ENCODE measurements at regions not wholly inside any gene's neighbourhood (a gene's known extent, or its start where the extent isn't known, plus 50 kb on each side); places are given as distances from the start of the nearest gene placed in this dataset.

DNA sequence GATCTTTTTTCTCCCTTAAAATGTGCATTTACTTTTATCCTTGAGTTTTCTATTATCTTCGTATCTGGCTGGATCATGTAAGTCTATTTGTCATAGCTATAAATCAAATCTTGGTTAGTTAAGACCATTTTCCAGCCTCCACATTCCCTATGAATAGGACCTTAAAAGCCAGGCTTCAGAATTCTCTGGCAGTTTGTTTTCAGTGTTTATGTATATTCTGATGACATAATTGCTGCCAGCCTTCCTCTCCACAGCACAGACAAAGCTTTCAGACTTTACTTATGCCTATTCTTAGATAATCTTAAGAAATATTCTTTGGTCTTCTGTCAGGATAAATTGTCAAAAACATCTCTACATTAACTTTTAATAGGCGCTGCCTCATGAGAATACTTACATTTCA, 870.8 kb upstream of the SPRY2 start:
- H3K4me3 ChIP-seq, result no peak overlapping the region
- H3K36me3 ChIP-seq, result no peaks in the 10 kb centered on the region
- no peaks in the 10 kb centered on the region for H3K4me1 ChIP-seq
- no peaks in the 10 kb centered on the region for H3K27me3 ChIP-seq
- TF ChIP-seq, protein P1, sequence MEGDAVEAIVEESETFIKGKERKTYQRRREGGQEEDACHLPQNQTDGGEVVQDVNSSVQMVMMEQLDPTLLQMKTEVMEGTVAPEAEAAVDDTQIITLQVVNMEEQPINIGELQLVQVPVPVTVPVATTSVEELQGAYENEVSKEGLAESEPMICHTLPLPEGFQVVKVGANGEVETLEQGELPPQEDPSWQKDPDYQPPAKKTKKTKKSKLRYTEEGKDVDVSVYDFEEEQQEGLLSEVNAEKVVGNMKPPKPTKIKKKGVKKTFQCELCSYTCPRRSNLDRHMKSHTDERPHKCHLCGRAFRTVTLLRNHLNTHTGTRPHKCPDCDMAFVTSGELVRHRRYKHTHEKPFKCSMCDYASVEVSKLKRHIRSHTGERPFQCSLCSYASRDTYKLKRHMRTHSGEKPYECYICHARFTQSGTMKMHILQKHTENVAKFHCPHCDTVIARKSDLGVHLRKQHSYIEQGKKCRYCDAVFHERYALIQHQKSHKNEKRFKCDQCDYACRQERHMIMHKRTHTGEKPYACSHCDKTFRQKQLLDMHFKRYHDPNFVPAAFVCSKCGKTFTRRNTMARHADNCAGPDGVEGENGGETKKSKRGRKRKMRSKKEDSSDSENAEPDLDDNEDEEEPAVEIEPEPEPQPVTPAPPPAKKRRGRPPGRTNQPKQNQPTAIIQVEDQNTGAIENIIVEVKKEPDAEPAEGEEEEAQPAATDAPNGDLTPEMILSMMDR (IDR thresholded peaks at IDR 0.05), result no peak
- intact Hi-C loops (cut with DNase I), result no loop called here
- H3K9ac ChIP-seq (ENCODE audit: low read depth in 2 of 2, low read length in 2 of 2), result no peak overlapping the region
- no peaks in the 10 kb centered on the region for H3K9me3 ChIP-seq
- no peak for DNase-seq
- H3K27ac ChIP-seq, result no peak overlapping the region

DNA sequence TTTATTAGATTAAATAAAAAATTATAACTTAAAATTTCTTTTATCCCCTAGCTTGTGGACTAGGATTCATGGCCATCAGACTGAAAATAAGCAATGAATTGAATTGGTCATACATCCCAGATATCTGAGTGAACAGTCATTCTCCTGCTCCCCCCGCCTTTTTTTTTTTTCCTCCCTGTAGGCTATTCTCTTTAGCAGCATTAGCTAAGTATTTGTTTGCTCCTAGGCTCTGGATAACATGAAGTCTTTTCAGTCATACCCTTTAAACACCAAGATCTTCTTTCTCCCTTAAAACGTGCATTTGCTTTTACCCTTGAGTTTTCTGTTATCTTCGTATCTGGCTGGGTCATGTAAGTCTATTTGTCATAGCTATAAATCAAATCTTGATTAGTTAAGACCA, 866.7 kb upstream of the SPRY2 start:
- Histone ChIP-seq H3K4me3 (no peak overlapping the region), H3K36me3 (no peaks in the 10 kb centered on the region), H3K27me3 (no peaks in the 10 kb centered on the region), H3K4me1 (no peaks in the 10 kb centered on the region), H3K9me3 (no peaks in the 10 kb centered on the region), H3K9ac (ENCODE audit: low read depth in 2 of 2, low read length in 2 of 2) (no peak overlapping the region), H3K27ac (no peak overlapping the region)
- TF ChIP-seq, protein P1 (IDR thresholded peaks at IDR 0.05), result no peak
- DNase-seq, result no peak
- intact Hi-C loops (cut with DNase I), result no loop called here

DNA sequence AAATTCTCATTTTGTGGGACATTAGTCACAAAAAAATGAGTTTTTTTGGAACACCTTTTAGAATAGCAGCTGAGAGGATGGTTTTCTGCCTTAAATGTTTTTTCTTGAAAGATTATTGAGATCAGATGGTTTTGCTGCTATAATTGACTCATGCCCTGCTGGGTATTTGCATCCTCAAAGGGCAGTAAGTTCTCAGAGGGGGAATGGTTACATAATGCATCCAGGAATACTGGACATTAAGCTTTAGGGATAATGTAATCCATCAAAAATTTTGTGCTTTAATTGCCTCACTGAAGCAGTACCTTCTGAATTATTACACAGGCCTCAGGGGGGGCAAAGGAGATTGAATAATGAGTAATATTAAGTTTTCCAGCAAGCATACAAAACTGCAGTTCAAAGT, 866.3 kb upstream of the SPRY2 start:
- Histone ChIP-seq H3K9me3 (no peaks in the 10 kb centered on the region), H3K27ac (no peak overlapping the region), H3K4me1 (no peaks in the 10 kb centered on the region), H3K36me3 (no peaks in the 10 kb centered on the region), H3K9ac (ENCODE audit: low read depth in 2 of 2, low read length in 2 of 2) (no peak overlapping the region), H3K4me3 (no peak overlapping the region), H3K27me3 (no peaks in the 10 kb centered on the region)
- intact Hi-C loops (cut with DNase I), result no loop called here
- TF ChIP-seq, protein P1 (IDR thresholded peaks at IDR 0.05), result no peak
- DNase-seq, result no peak

DNA sequence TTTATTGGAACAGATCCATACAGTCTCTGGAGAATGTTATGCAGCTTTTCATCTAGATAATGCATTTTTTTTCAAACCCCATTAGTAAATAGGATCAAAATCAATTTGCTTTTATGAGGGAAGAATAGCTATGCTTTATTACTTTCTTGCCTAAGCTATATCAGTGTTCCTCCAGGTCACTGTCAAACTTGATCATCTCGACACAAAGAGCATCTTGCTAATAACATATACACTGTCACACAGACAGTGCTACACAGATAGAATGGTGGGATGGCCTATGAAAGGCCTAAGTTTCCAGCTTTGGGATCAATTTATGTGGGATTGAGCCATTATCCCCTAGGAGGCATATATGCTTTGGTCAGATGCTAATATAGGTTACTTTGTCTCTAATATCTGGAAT, 862.9 kb upstream of the SPRY2 start:
- Histone ChIP-seq H3K9ac (ENCODE audit: low read depth in 2 of 2, low read length in 2 of 2) (no peak overlapping the region), H3K27ac (no peak overlapping the region), H3K9me3 (no peaks in the 10 kb centered on the region), H3K4me1 (no peaks in the 10 kb centered on the region), H3K4me3 (no peak overlapping the region), H3K27me3 (no peaks in the 10 kb centered on the region), H3K36me3 (no peaks in the 10 kb centered on the region)
- intact Hi-C loops (cut with DNase I), result no loop called here
- TF ChIP-seq, protein P1 (IDR thresholded peaks at IDR 0.05), result no peak
- no peak for DNase-seq

DNA sequence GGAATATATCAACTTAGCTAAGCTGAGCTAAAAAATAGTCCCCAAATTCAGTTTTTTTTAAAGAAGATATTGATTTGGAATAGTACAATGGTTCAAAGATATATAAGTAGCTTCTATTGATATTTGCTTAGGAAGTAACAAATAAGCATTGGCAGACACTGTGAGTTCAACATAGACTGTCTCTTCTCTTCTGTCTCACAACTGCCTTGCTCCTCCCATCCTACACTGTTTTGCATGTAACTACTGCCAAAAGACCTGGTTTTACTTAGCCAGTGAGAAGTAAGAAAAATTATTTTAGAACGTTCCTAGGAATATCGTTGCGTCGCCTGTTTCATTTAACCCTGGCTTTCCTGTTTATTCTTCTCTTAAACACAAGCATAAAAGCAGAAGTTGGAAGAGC, 859.0 kb upstream of the SPRY2 start:
- TF ChIP-seq, protein P1 (IDR thresholded peaks at IDR 0.05), result no peak
- no peaks in the 10 kb centered on the region for H3K27me3 ChIP-seq
- H3K27ac ChIP-seq, result no peak overlapping the region
- H3K4me1 ChIP-seq, result no peaks in the 10 kb centered on the region
- H3K9me3 ChIP-seq, result no peaks in the 10 kb centered on the region
- no peaks in the 10 kb centered on the region for H3K36me3 ChIP-seq
- no peak overlapping the region for H3K4me3 ChIP-seq
- DNase-seq, result no peak
- intact Hi-C loops (cut with DNase I), result no loop called here
- no peak overlapping the region for H3K9ac ChIP-seq (ENCODE audit: low read depth in 2 of 2, low read length in 2 of 2)

DNA sequence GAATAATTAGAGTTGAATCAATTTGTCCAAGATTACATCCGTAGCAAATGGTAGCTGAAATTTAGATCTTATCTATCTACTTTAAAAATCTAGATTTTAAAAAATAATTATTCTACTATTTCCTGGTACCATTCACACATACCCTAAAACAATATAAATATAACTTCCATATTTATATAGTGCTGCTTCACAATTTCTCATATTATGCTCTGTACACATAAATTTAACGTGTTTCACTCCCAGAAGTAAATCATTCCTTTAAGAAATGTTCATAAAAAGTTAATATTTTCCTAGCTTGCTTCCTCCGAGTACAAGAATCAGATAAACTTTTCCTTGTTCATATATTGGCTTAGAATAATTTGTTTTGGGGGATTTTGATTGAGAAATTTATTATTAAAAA, 857.0 kb upstream of the SPRY2 start:
- Histone ChIP-seq H3K4me3 (no peak overlapping the region), H3K9me3 (no peaks in the 10 kb centered on the region), H3K9ac (ENCODE audit: low read depth in 2 of 2, low read length in 2 of 2) (no peak overlapping the region), H3K27ac (no peak overlapping the region), H3K27me3 (no peaks in the 10 kb centered on the region), H3K4me1 (no peaks in the 10 kb centered on the region), H3K36me3 (no peaks in the 10 kb centered on the region)
- no peak for DNase-seq
- TF ChIP-seq, protein P1 (IDR thresholded peaks at IDR 0.05), result no peak
- intact Hi-C loops (cut with DNase I), result no loop called here

All from colonic mucosa (tissue), 4 donors.